NAMALWA (cell line): ENCODE measurements at regions not wholly inside any gene's neighbourhood (a gene's known extent, or its start where the extent isn't known, plus 50 kb on each side); places are given as distances from the start of the nearest gene placed in this dataset.

ENCODE experiments used
- DNase-seq: peaks from one replicate; pipeline ENCODE4 v3.0.0-alpha.2; 2015; ENCODE audit warnings: low spot score

GRCh38 chr21:39054066-39054465, 129.2 kb downstream of the PSMG1 start:
- DNase-seq = no peak

- DNase-seq = no peak
Measured at GRCh38 chr21:39053126-39053525, 130.1 kb downstream of the PSMG1 start.

DNA sequence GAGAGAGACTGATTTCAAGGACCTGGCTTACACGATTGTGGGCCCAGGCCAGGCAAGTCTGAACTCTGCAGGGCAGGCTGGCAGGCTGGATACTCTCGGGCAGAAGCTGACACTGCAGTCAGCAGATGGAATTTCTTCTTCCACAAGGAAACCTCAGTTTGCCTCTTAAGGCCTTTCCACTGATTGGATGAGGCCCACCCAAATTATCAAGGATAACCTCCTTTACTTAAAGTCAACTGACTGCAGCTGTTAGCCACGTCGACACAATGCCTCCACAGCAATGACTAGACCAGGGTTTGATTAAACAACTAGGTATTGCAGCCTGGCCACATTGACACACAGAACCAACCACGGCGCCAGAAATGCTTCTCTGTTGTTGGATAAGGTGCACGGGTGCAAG, 130.5 kb downstream of the PSMG1 start:
- DNase-seq = no peak

DNA sequence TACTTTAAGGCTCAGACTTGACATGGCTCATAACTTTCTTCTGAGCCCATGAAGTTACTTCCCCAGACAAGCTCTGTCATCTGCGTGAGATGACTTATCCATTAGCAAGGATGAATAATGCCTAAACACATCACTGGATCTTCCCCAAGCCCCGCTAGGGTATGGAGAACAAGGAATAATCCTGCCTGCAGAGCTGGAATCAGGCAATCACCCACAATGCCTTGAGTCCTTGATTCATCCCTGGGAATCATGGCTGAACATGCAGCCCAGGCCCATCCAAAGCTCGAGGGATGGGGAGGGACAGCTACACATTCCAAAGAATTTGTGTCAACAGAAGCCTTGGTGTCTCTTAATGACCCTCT, 131.7 kb downstream of the PSMG1 start:
- no peak for DNase-seq

GRCh38 chr21:39050841-39051587, 132.2 kb downstream of the PSMG1 start:
- DNase-seq = no peak

GRCh38 chr21:39048574-39048973, 134.7 kb downstream of the PSMG1 start:
- DNase-seq = no peak

DNA sequence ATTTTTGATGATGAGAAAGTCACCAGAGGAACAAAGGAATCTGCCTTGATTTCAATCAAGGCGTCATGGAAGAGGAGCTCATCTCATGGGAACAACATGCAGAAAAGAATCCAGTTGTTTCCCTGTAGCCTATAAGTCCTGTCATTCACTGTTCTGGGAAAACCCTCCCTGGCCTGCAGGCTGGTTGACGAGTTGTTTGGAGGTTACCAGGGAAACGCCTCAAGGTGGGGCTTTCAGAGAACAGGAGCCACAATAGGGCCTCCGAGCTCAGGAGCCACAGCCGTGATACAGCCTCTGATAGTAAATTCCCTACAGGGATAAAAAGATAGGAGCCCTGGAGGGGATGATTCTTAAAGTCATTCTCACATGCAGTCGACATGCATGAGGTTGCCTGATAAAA, 135.2 kb downstream of the PSMG1 start:
- no peak for DNase-seq

DNA sequence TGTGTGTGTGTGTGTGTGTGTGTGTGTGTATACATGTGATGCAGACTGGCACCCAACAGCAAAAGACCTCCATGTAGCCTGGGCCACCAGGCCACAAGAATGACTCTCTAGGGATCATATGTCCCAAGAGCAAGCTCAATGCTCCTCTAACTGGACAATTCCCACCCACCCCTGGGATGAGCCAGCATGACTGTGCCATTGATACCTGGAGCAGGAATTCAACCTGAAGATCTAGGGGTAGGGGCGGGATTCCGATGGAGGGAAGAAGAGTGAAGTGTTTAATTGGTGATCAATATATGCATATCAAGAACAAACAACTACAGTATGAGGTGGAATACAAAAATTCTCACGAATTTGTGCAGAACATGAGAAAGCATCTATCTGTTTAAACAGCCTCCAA, 136.2 kb downstream of the PSMG1 start:
- DNase-seq = no peak

GRCh38 chr21:39046236-39046916, 136.9 kb downstream of the PSMG1 start:
- DNase-seq = no peak

- DNase-seq = no peak
Measured at GRCh38 chr21:39041816-39042215, 141.4 kb downstream of the PSMG1 start.

DNA sequence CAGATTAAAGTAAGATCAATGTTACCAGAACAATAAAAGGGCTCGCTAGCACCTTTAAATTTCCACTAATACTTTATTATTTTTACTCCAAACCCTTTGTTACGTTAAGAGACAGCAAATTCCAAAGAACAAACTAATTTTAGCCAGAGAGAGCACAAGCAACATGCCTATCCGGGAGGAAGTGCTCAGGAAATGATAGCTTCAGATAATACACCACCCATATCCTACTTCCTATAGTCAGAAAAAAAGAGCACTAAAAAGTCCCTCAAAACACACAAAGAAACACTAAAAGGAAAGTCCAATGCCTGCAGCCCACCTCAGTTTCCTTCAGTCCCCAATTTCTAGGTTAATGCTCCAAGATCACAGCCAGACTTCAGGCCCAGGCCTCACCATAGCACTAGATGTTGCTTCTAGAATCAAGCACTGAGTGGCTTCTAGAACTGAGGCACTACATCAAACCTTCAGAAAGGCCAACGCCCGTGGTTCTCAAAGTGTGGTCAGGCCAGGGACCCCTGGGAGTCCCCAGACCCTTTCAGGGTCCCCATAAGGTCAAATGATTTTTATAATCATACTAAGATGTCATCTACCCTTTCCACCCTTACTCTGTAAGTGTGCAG, 142.6 kb downstream of the PSMG1 start:
- DNase-seq = no peak

DNA sequence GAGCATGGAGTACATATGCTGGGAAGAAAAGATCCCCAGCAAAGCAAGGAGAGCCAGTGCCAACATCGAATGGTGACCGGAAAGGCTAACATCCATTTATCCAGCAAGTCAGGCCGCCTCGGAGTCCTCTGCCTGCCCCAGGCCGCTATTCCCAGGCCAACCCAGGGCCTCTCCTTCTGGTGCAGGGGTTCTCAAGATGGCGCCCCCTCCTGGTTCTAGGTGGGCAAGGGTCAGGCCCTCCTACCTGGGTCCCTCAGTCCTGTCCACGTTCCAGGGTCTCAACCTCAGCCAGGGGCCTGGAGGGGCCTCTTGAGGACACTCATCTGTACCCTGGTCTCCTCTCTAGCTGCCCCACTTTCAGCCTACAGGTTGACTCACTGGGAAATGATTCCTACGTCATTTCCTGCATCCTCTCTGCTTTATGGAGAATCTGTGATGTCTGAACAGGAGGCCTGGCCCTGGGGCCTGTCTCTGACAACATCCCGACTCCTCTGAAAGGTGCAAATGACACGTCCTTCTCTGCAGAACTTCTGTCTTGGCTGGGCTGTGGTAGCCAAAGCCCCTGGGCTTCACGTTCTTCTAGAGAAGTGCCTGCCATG, 145.3 kb downstream of the PSMG1 start:
- no peak for DNase-seq

- no peak for DNase-seq
Measured at GRCh38 chr21:39036581-39036980, 146.7 kb downstream of the PSMG1 start.

DNA sequence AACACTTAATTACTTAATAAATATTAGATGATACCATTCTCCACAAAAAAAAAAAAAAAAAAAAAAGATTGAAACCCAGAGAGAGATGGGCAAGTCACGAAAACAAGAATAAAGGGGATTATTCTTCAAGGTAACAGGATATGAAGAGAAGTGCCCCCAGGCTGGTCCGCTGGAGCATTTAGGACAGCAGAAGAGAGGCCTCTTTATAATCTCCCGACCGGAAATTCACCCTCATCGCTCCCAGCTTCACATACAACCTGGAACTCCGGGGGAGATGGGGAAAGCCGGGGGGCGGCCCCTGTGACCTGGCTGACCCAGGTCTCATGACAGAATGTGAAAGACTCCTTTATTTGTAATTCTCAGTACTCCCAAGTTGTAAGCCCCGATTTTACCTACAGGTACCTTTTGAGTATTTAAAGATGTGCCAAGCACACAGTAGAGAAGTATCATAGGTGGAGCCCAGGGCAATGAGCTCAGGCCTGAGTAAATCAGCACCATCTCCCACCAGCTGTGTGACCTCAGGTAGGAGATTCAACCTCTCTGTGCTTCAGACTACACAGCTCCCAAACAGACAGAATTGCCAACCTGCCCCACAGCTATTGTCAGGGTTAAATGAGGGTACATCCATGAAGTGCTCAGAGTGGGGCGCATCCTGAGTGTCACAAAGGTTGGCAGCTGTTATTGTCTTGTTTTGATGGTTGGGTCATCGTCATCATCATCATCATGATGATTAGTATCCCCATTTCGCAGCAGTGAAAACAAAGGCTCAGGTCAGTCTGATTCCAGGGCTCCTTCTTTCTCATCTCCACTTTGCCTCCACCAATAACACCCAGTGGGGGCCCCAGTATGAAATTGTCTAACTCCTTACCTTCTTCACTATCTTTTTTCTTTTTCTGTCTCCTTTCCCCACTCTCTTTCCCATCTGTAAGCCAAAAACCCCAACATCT, 148.4 kb downstream of the PSMG1 start:
- no peak for DNase-seq

- no peak for DNase-seq
Measured at GRCh38 chr21:39033878-39034589, 149.2 kb downstream of the PSMG1 start.

DNA sequence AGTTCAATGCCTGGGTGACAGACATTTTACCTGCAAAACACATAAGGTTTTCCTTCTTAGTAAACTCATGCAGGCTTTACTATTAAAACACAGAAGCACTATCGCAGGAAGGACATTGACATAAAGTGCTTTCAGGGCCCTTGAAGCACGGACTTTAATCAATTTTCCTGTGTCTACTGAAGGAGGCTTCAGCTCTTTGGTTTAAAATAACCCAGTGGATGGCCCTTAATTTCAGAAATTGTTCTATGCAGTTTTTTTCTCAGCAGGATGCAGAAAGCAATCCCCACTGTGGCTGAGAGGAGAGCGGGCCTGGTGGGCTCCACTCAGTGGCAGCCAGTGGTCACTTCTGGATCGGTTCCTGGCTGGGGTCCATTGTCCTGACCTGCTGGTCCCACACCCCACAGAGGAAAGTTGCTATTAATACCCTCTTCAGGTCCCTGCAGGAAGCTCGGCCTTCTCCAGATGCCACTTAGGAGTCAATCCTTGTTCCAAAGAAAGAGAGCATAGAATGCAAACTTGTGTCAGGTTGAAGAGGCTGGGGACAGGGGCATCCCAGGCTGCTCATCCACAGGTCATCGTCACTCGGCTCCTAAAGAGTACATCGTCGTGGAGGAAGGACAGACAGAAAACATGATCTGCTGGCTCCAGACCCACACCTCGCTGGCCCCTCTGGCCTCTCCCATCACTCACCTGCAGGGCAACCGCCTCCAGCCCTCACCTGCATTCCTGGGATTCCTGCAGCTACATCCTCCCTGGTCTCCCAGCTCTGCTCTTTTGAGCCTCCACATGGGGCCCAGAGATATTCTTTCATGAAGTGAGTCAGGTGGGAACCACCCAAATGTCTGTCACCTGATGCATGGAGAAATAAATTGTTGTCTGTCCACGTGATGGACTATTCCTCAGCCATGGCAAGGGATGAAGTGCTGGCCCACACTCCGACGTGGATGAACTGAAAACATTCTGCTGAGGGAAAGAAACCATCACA, 153.1 kb downstream of the PSMG1 start:
- no peak for DNase-seq

- no peak for DNase-seq
Measured at GRCh38 chr21:39029086-39029755, 154.0 kb downstream of the PSMG1 start.

DNA sequence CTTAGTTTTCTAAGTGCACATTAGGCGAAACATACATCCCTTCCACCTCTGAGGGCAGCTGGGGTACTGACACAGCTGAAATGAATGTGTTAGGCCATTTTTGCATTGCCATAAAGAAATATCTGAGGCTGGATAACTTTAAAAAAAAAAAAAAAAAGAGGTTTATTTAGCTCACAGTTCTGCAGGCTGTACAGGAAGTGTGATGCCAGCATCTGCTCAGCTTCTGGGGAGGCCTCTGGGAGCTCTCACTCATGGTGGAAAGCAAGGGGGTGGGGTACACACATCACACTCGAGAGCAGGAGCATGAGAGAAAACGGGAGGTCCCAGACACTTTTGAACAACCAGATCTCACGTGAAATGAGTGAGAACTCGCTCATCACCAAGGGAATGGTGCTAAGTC, 158.1 kb downstream of the PSMG1 start:
- DNase-seq = no peak

DNA sequence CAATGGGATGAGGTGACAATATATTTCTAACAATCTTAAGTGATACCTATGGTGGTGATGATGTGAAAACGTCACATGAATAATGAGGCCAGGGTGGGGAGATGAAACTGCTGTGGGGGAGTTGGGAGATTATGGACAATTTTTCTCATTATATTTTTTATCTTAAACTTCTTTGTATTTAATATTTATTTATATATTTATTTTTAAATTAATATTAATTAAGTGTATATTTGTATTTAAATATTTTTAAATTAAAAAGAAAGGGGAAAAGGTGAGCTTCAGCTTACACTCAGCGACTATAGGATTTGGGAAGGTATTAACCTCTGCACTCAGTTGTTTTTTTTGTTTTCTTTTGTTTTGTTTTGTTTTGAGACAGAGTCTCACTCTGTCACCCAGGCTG, 158.7 kb downstream of the PSMG1 start:
- no peak for DNase-seq
